T-helper 1 cell treated with Interleukin-12 subunit alpha and Interleukin-12 subunit beta and Interleukin-4 antibody, amounts not matched to agents 30 ng/mL and 1 ng/mL, for 36 hours (primary cell): ENCODE measurements at regions not wholly inside any gene's neighbourhood (a gene's known extent, or its start where the extent isn't known, plus 50 kb on each side); places are given as distances from the start of the nearest gene placed in this dataset.
"Not testable (repeated sequence)": the region's sequence is repeated elsewhere in the genome, so short reads cannot be mapped to it uniquely, and the experiment has no call there.

Source experiments
- intact Hi-C: fragments of 100-400 bp; cut with micrococcal nuclease; formaldehyde crosslinking; loops from one replicate; pipeline ENCODE4 v1.15.1; 2024

GRCh38 chr5:24118351-24118750, 526.4 kb downstream of the CDH10 start:
- intact Hi-C loops = no loop called here

GRCh38 chr5:24135536-24135935, 509.2 kb downstream of the CDH10 start:
- intact Hi-C loops = no loop called here

- intact Hi-C loops = no loop called here
These were observed 503.7 kb downstream of the CDH10 start for GRCh38 chr5:24141046-24141445.

GRCh38 chr5:24142341-24142740, 502.4 kb downstream of the CDH10 start:
- intact Hi-C loops = no loop called here

- intact Hi-C loops = no loop called here
These were observed 499.0 kb downstream of the CDH10 start for GRCh38 chr5:24145806-24146205.

GRCh38 chr5:24161559-24161958, 483.2 kb downstream of the CDH10 start:
- intact Hi-C loops = no loop called here

GRCh38 chr5:24162343-24162742, 482.4 kb downstream of the CDH10 start:
- intact Hi-C loops = no loop called here

GRCh38 chr5:24163091-24163490, 481.7 kb downstream of the CDH10 start:
- intact Hi-C loops = no loop called here

GRCh38 chr5:24167806-24168205, 477.0 kb downstream of the CDH10 start:
- intact Hi-C loops = no loop called here

GRCh38 chr5:24170026-24170425, 474.8 kb downstream of the CDH10 start:
- intact Hi-C loops = no loop called here

GRCh38 chr5:24170930-24171329, 473.8 kb downstream of the CDH10 start:
- intact Hi-C loops = not testable (repeated sequence)

- intact Hi-C loops = no loop called here
These were observed 467.0 kb downstream of the CDH10 start for GRCh38 chr5:24177821-24178220.

GRCh38 chr5:24183981-24184380, 460.8 kb downstream of the CDH10 start:
- intact Hi-C loops = no loop called here

GRCh38 chr5:24188216-24188925, 456.4 kb downstream of the CDH10 start:
- intact Hi-C loops = no loop called here

GRCh38 chr5:24196789-24197188, 448.0 kb downstream of the CDH10 start:
- intact Hi-C loops = no loop called here

GRCh38 chr5:24208686-24209106, 436.1 kb downstream of the CDH10 start:
- intact Hi-C loops = no loop called here

GRCh38 chr5:24215114-24215513, 429.7 kb downstream of the CDH10 start:
- intact Hi-C loops = no loop called here

- intact Hi-C loops = no loop called here
These were observed 421.9 kb downstream of the CDH10 start for GRCh38 chr5:24222876-24223275.

GRCh38 chr5:24225051-24225450, 419.7 kb downstream of the CDH10 start:
- intact Hi-C loops = no loop called here

GRCh38 chr5:24226479-24226878, 418.3 kb downstream of the CDH10 start:
- intact Hi-C loops = no loop called here

GRCh38 chr5:24227881-24228280, 416.9 kb downstream of the CDH10 start:
- intact Hi-C loops = not testable (repeated sequence)

GRCh38 chr5:24232041-24232440, 412.7 kb downstream of the CDH10 start:
- intact Hi-C loops = no loop called here

GRCh38 chr5:24232929-24233498, 411.8 kb downstream of the CDH10 start:
- intact Hi-C loops = no loop called here
